HCT116 (cell line): ENCODE measurements at regions not wholly inside any gene's neighbourhood (a gene's known extent, or its start where the extent isn't known, plus 50 kb on each side); places are given as distances from the start of the nearest gene placed in this dataset.

Experiments used
- ATAC-seq: fragments of 200-7000 bp; cut with Tn5 transposase; 2 replicates; pipeline ENCODE4 v1.9.1; 2020; ENCODE audit warnings: mild to moderate bottlenecking, moderate library complexity
- BruUV-seq: library from RNA; stranded (reverse); fragments of 400-500 nt; replicated peaks from 2 replicates; lab custom pipeline; 2021; lab: Mats Ljungman, UMichigan
- CTCF ChIA-PET: fragments of 300-600 bp; sonication (Branson Sonifier 250); formaldehyde crosslinking; loops from one replicate; lab custom pipeline; 2021; ENCODE audit warnings: antibody characterized with exemption; lab: Charles Lee
- POLR2A ChIA-PET: fragments of 300-600, 350-600 bp; sonication (Branson Sonifier 250); formaldehyde crosslinking; loops from one replicate; lab custom pipeline; 2021; ENCODE audit warnings: antibody characterized with exemption; lab: Charles Lee
- RAD21 ChIA-PET, 2 experiments: fragments of 300-600 bp; sonication (Branson Sonifier 250); formaldehyde crosslinking; loops; one replicate each; lab custom pipeline; 2023; ENCODE audit warnings: low total read pairs in 2 of 2; ENCODE audit not compliant: uncharacterized antibody in 2 of 2, unreplicated experiment in 2 of 2, low non-redundant PET in 1 of 2; lab: Charles Lee
- DNase-seq: peaks from one replicate; pipeline ENCODE4 v3.0.0-alpha.2; 2010; ENCODE audit warnings: low read depth, low spot score
- H2AFZ ChIP-seq: fragments of 200-600 bp; shearing (Covaris generic), sonication (generic); 2 replicates; pipeline ENCODE4 v1.6.1; 2017; ENCODE audit warnings: low read depth, mixed run types, mixed read lengths, antibody characterized with exemption, low read length; ENCODE audit not compliant: poor library complexity, severe bottlenecking
- H3K27ac ChIP-seq: 2 replicates; pipeline ENCODE4 v1.5.1; 2012; ENCODE audit warnings: low read depth, low read length
- H3K27me3 ChIP-seq: fragments of 200-600 bp; sonication (generic); 2 replicates; pipeline ENCODE4 v1.6.1; 2016; ENCODE audit warnings: mixed run types, low read length, mixed read lengths; ENCODE audit not compliant: insufficient read depth
- H3K36me3 ChIP-seq, 2 experiments: fragments of 200-500 bp in 1 of 2; fragments of 200-600 bp in 1 of 2; sonication (Bioruptor generic) in 1 of 2; sonication (generic) in 1 of 2; 2 replicates each; pipeline versions ENCODE4 v1.5.1 to v1.6.1; 2014 to 2016; ENCODE audit warnings: low read length in 2 of 2, inconsistent platforms in 1 of 2, mixed read lengths in 1 of 2, mixed run types in 1 of 2; ENCODE audit not compliant: insufficient read depth in 2 of 2, control insufficient read depth in 1 of 2
- H3K4me1 ChIP-seq, 2 experiments: fragments of 200-600 bp in 1 of 2; sonication (generic) in 1 of 2; 2 replicates each; pipeline versions ENCODE4 v1.5.1 to v1.6.1; 2012 to 2017; ENCODE audit warnings: low read length in 2 of 2, inconsistent platforms in 1 of 2, mild to moderate bottlenecking in 1 of 2, mixed read lengths in 1 of 2, mixed run types in 1 of 2, moderate library complexity in 1 of 2; ENCODE audit not compliant: insufficient read depth in 2 of 2, control insufficient read depth in 1 of 2
- H3K4me2 ChIP-seq: fragments of 200-600 bp; sonication (generic); 2 replicates; pipeline ENCODE4 v1.6.1; 2017; ENCODE audit warnings: mixed run types, low read length, mixed read lengths
- H3K4me3 ChIP-seq, 2 experiments: fragments of 200-600 bp in 1 of 2; sonication (generic) in 1 of 2; replicated peaks in 1 of 2; 2 replicates each; pipeline ENCODE4 v1.5.1; 2011 to 2016; ENCODE audit warnings: low read length in 2 of 2, control low read depth in 1 of 2, low read depth in 1 of 2, mild to moderate bottlenecking in 1 of 2, mixed read lengths in 1 of 2, mixed run types in 1 of 2
- H3K79me2 ChIP-seq: fragments of 200-600 bp; sonication (generic); 2 replicates; pipeline ENCODE4 v1.6.1; 2017; ENCODE audit warnings: mild to moderate bottlenecking, mixed run types, low read length, moderate library complexity, mixed read lengths; ENCODE audit not compliant: insufficient read depth
- H3K9ac ChIP-seq: fragments of 200-600 bp; sonication (generic); 2 replicates; pipeline ENCODE4 v1.6.1; 2016; ENCODE audit warnings: low read length, mixed read lengths
- H3K9me2 ChIP-seq: fragments of 200-600 bp; sonication (generic), shearing (Covaris generic); 2 replicates; pipeline ENCODE4 v1.6.1; 2017; ENCODE audit warnings: mixed run types, mild to moderate bottlenecking, moderate library complexity; ENCODE audit not compliant: insufficient read depth
- H3K9me3 ChIP-seq, 2 experiments: fragments of 200-500 bp in 1 of 2; fragments of 200-600 bp in 1 of 2; sonication (Bioruptor generic) in 1 of 2; sonication (generic) in 1 of 2; 2 replicates each; pipeline ENCODE4 v1.6.1; 2014 to 2017; ENCODE audit warnings: low read length in 2 of 2, mixed read lengths in 2 of 2, inconsistent platforms in 1 of 2, low read depth in 1 of 2, mild to moderate bottlenecking in 1 of 2, mixed run types in 1 of 2, moderate library complexity in 1 of 2; ENCODE audit not compliant: control insufficient read depth in 1 of 2, insufficient read depth in 1 of 2
- H4K20me1 ChIP-seq: fragments of 200-600 bp; sonication (generic), shearing (Covaris generic); 2 replicates; pipeline ENCODE4 v1.6.1; 2017; ENCODE audit warnings: mixed run types, mild to moderate bottlenecking, moderate library complexity; ENCODE audit not compliant: insufficient read depth
- CEBPB ChIP-seq: IDR thresholded peaks from 2 replicates; pipeline ENCODE4 v1.6.1; 2012; ENCODE audit warnings: low read depth
- EGR1 ChIP-seq: IDR thresholded peaks from 2 replicates; pipeline ENCODE4 v1.6.1; 2012; ENCODE audit warnings: low read depth
- ELF1 ChIP-seq: IDR thresholded peaks from 2 replicates; pipeline ENCODE4 v1.6.1; 2012; ENCODE audit warnings: low read depth, borderline replicate concordance
- EZH2phosphoT487 ChIP-seq: fragments of 200-600 bp; IDR thresholded peaks from 2 replicates; pipeline ENCODE4 v1.6.1; 2018; ENCODE audit warnings: antibody characterized with exemption, borderline replicate concordance
- FOSL1 ChIP-seq: IDR thresholded peaks from 2 replicates; pipeline ENCODE4 v1.6.1; 2012; ENCODE audit warnings: low read depth
- JUND ChIP-seq: IDR thresholded peaks from 2 replicates; pipeline ENCODE4 v1.6.1; 2012
- POLR2A ChIP-seq: IDR thresholded peaks from 2 replicates; pipeline ENCODE4 v1.7.0; 2011; ENCODE audit warnings: borderline replicate concordance; ENCODE audit not compliant: insufficient read depth, insufficient read length; ENCODE audit errors: extremely low read depth
- POLR2AphosphoS5 ChIP-seq: IDR thresholded peaks from 2 replicates; pipeline ENCODE4 v1.6.1; 2011; ENCODE audit warnings: mild to moderate bottlenecking, low read depth, low read length, moderate library complexity
- SIN3A ChIP-seq: IDR thresholded peaks from 2 replicates; pipeline ENCODE4 v1.6.1; 2012; ENCODE audit warnings: low read depth
- SP1 ChIP-seq: IDR thresholded peaks from 2 replicates; pipeline ENCODE4 v1.6.1; 2012; ENCODE audit warnings: low read depth
- SRF ChIP-seq: IDR thresholded peaks from 2 replicates; pipeline ENCODE4 v1.6.1; 2012; ENCODE audit warnings: low read depth
- TCF7L2 ChIP-seq: IDR thresholded peaks from 2 replicates; pipeline ENCODE4 v1.7.0; 2011; ENCODE audit warnings: borderline replicate concordance, inconsistent platforms; ENCODE audit not compliant: insufficient read depth, insufficient read length; ENCODE audit errors: extremely low read depth
- intact Hi-C: fragments of 100-400 bp; cut with micrococcal nuclease; formaldehyde crosslinking; loops from 2 replicates; pipeline ENCODE4 v1.10.0; 2022
- TF ChIP-seq, protein P1 (sequence below): IDR thresholded peaks from 2 replicates; pipeline ENCODE4 v1.6.1; 2012; ENCODE audit warnings: low read depth
- TF ChIP-seq, protein P2 (sequence below), 3 experiments: fragments of 200-600 bp in 1 of 3; sonication (generic) in 1 of 3; IDR thresholded peaks in 2 of 3; conservative IDR thresholded peaks in 1 of 3; 2 replicates each; pipeline ENCODE4 v1.5.1; 2012 to 2017; ENCODE audit warnings: low read depth in 2 of 3, low read length in 2 of 3, antibody characterized with exemption in 1 of 3, borderline replicate concordance in 1 of 3, control low read depth in 1 of 3, mild to moderate bottlenecking in 1 of 3, mixed read lengths in 1 of 3, mixed run types in 1 of 3, moderate library complexity in 1 of 3; ENCODE audit not compliant: insufficient read depth in 1 of 3
- TF ChIP-seq, protein P3 (sequence below): IDR thresholded peaks from 2 replicates; pipeline ENCODE4 v1.6.1; 2012

- TF ChIP-seq POLR2AphosphoS5: no peak
- TF ChIP-seq EGR1: no peak
- TF ChIP-seq SIN3A: no peak
- TF ChIP-seq, all 23 proteins: peak for 0
Observed at GRCh38 chr14:65291531-65291930, 121.0 kb upstream of the FUT8 start (continued).

GRCh38 chr14:65294816-65295215, 117.7 kb upstream of the FUT8 start:
- Histone ChIP-seq H3K9me2 (no peaks in the 10 kb centered on the region), H3K79me2 (no peaks in the 10 kb centered on the region), H3K27me3 (no peaks in the 10 kb centered on the region), H3K9ac (no peak overlapping the region), H3K4me2 (no peak overlapping the region), H3K27ac (no peak overlapping the region), H3K36me3 (no peaks in the 10 kb centered on the region), H3K9me3 (no peaks in the 10 kb centered on the region), H3K4me1 (peaks cover 5 to 30% of the 10 kb centered on the region in 2 experiments), H3K4me3 (no peak overlapping the region), H2AFZ (no peak overlapping the region), H4K20me1 (no peaks in the 10 kb centered on the region)
- CTCF ChIA-PET: no interaction called here
- POLR2A ChIA-PET: no interaction called here
- intact Hi-C loops: loop anchor here (5.0 kb wide), 2 partner anchors 58 to 62 kb away; no protein-coding TSS in a partner anchor
- DNase-seq: no peak
- no TSS peak for BruUV-seq
- TF ChIP-seq FOSL1 (no peak), SRF (no peak), SP1 (no peak), TCF7L2 (no peak), CEBPB (no peak)
- no peak for ATAC-seq
- RAD21 ChIA-PET: no interaction called here

DNA sequence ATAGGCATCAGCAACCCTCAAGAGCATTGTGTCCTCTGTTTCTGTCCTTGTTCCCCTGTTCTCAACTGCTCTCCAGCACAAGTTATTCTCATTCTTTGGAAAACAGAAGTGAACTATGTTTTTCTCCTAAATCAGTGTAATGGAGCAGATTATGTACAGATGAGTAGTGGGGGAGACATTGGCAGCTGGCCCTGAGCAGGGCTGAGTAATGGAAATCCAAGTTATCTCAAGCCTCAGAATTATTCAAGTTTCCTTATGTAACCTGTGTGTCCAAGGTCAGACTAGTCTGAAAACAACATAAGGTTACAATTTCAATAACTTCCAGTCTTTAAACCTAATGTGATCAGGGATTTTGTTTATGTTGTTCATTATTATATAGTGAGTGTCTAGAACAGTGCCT, 116.1 kb upstream of the FUT8 start:
- RAD21 ChIA-PET: no interaction called here
- Histone ChIP-seq H2AFZ (no peak overlapping the region), H3K4me1 (peaks cover 0 to 18% of the 10 kb centered on the region in 2 experiments; a peak in 2 of 4 replicates), H3K79me2 (no peaks in the 10 kb centered on the region), H3K4me3 (no peak overlapping the region), H3K9me3 (no peaks in the 10 kb centered on the region), H3K27me3 (no peaks in the 10 kb centered on the region), H3K9me2 (no peaks in the 10 kb centered on the region), H3K27ac (no peak overlapping the region), H3K9ac (no peak overlapping the region), H4K20me1 (no peaks in the 10 kb centered on the region), H3K4me2 (no peak overlapping the region), H3K36me3 (no peaks in the 10 kb centered on the region)
- intact Hi-C loops: no loop called here
- POLR2A ChIA-PET: no interaction called here
- DNase-seq: no peak
- ATAC-seq: no peak
- BruUV-seq: no TSS peak
- CTCF ChIA-PET: interaction anchor here (1.3 kb wide), 1 partner anchor 10 kb away, joined by 4 read pairs; no protein-coding TSS in a partner anchor
- TF ChIP-seq, protein P1, sequence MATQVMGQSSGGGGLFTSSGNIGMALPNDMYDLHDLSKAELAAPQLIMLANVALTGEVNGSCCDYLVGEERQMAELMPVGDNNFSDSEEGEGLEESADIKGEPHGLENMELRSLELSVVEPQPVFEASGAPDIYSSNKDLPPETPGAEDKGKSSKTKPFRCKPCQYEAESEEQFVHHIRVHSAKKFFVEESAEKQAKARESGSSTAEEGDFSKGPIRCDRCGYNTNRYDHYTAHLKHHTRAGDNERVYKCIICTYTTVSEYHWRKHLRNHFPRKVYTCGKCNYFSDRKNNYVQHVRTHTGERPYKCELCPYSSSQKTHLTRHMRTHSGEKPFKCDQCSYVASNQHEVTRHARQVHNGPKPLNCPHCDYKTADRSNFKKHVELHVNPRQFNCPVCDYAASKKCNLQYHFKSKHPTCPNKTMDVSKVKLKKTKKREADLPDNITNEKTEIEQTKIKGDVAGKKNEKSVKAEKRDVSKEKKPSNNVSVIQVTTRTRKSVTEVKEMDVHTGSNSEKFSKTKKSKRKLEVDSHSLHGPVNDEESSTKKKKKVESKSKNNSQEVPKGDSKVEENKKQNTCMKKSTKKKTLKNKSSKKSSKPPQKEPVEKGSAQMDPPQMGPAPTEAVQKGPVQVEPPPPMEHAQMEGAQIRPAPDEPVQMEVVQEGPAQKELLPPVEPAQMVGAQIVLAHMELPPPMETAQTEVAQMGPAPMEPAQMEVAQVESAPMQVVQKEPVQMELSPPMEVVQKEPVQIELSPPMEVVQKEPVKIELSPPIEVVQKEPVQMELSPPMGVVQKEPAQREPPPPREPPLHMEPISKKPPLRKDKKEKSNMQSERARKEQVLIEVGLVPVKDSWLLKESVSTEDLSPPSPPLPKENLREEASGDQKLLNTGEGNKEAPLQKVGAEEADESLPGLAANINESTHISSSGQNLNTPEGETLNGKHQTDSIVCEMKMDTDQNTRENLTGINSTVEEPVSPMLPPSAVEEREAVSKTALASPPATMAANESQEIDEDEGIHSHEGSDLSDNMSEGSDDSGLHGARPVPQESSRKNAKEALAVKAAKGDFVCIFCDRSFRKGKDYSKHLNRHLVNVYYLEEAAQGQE: no peak
- TF ChIP-seq EZH2phosphoT487: no peak
- TF ChIP-seq, protein P2, sequence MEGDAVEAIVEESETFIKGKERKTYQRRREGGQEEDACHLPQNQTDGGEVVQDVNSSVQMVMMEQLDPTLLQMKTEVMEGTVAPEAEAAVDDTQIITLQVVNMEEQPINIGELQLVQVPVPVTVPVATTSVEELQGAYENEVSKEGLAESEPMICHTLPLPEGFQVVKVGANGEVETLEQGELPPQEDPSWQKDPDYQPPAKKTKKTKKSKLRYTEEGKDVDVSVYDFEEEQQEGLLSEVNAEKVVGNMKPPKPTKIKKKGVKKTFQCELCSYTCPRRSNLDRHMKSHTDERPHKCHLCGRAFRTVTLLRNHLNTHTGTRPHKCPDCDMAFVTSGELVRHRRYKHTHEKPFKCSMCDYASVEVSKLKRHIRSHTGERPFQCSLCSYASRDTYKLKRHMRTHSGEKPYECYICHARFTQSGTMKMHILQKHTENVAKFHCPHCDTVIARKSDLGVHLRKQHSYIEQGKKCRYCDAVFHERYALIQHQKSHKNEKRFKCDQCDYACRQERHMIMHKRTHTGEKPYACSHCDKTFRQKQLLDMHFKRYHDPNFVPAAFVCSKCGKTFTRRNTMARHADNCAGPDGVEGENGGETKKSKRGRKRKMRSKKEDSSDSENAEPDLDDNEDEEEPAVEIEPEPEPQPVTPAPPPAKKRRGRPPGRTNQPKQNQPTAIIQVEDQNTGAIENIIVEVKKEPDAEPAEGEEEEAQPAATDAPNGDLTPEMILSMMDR (IDR thresholded peaks at IDR 0.05 in 2 of 3, conservative IDR thresholded peaks at IDR 0.05 in 1 of 3; ENCODE audit: borderline replicate concordance in 1 of 3, insufficient read depth in 1 of 3, low read depth in 2 of 3, low read length in 2 of 3): no peak
- TF ChIP-seq ELF1: no peak
- no peak for TF ChIP-seq POLR2A
- no peak for TF ChIP-seq SIN3A
- TF ChIP-seq, protein P3, sequence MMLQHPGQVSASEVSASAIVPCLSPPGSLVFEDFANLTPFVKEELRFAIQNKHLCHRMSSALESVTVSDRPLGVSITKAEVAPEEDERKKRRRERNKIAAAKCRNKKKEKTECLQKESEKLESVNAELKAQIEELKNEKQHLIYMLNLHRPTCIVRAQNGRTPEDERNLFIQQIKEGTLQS: no peak
- no peak for TF ChIP-seq SP1
- TF ChIP-seq JUND: no peak
- TF ChIP-seq TCF7L2: no peak
